HG03439 (cell line): ENCODE measurements at regions not wholly inside any gene's neighbourhood (a gene's known extent, or its start where the extent isn't known, plus 50 kb on each side); places are given as distances from the start of the nearest gene placed in this dataset.
"Not testable (repeated sequence)": the region's sequence is repeated elsewhere in the genome, so short reads cannot be mapped to it uniquely, and the experiment has no call there.

Experiments used
- ATAC-seq: cut with Tn5 transposase; IDR thresholded peaks from one replicate; pipeline ENCODE4 v1.9.1; 2021; ENCODE audit warnings: mild to moderate bottlenecking, moderate library complexity; ENCODE audit not compliant: unreplicated experiment

GRCh38 chr4:29704059-29704458 is 1016.1 kb upstream of the PCDH7 start:
- no peak for ATAC-seq

- ATAC-seq: no peak
These were observed 1011.7 kb upstream of the PCDH7 start for GRCh38 chr4:29708473-29708872.

GRCh38 chr4:29710519-29710918 is 1009.6 kb upstream of the PCDH7 start:
- no peak for ATAC-seq

- no peak for ATAC-seq
These were observed 1008.9 kb upstream of the PCDH7 start for GRCh38 chr4:29711226-29711625.

- ATAC-seq: no peak
These were observed 1002.7 kb upstream of the PCDH7 start for GRCh38 chr4:29717287-29718057.

- no peak for ATAC-seq
These were observed 1002.0 kb upstream of the PCDH7 start for GRCh38 chr4:29718136-29718535.

- ATAC-seq: no peak
These were observed 997.9 kb upstream of the PCDH7 start for GRCh38 chr4:29722253-29722652.

- ATAC-seq: no peak
These were observed 993.2 kb upstream of the PCDH7 start for GRCh38 chr4:29726938-29727337.

GRCh38 chr4:29734343-29735213 is 985.6 kb upstream of the PCDH7 start:
- no peak for ATAC-seq

GRCh38 chr4:29756966-29757365 is 963.2 kb upstream of the PCDH7 start:
- ATAC-seq: no peak

- ATAC-seq: no peak
These were observed 958.0 kb upstream of the PCDH7 start for GRCh38 chr4:29762151-29762550.

GRCh38 chr4:29770627-29771026 is 949.5 kb upstream of the PCDH7 start:
- no peak for ATAC-seq

GRCh38 chr4:29788123-29788522 is 932.0 kb upstream of the PCDH7 start:
- ATAC-seq: not testable (repeated sequence)

GRCh38 chr4:29805245-29805644 is 914.9 kb upstream of the PCDH7 start:
- no peak for ATAC-seq

GRCh38 chr4:29805916-29806480 is 914.2 kb upstream of the PCDH7 start:
- ATAC-seq: no peak

- no peak for ATAC-seq
These were observed 902.2 kb upstream of the PCDH7 start for GRCh38 chr4:29817961-29818360.

GRCh38 chr4:29829067-29829466 is 891.1 kb upstream of the PCDH7 start:
- no peak for ATAC-seq

- ATAC-seq: no peak
These were observed 867.6 kb upstream of the PCDH7 start for GRCh38 chr4:29852537-29852936.

GRCh38 chr4:29853833-29854232 is 866.3 kb upstream of the PCDH7 start:
- no peak for ATAC-seq

- no peak for ATAC-seq
These were observed 858.9 kb upstream of the PCDH7 start for GRCh38 chr4:29861307-29861706.

- no peak for ATAC-seq
These were observed 852.8 kb upstream of the PCDH7 start for GRCh38 chr4:29867412-29867811.

- no peak for ATAC-seq
These were observed 819.8 kb upstream of the PCDH7 start for GRCh38 chr4:29900336-29900735.
